Loucy (cell line): ENCODE measurements at regions not wholly inside any gene's neighbourhood (a gene's known extent, or its start where the extent isn't known, plus 50 kb on each side); places are given as distances from the start of the nearest gene placed in this dataset.

ENCODE experiments used
- H2AFZ ChIP-seq: fragments of 200-600 bp; sonication (generic); 2 replicates; pipeline ENCODE4 v1.6.0; 2016; ENCODE audit warnings: antibody characterized with exemption, mild to moderate bottlenecking, low read length, moderate library complexity
- H3F3A ChIP-seq: fragments of 200-600 bp; 2 replicates; pipeline ENCODE4 v1.6.0; 2016; ENCODE audit warnings: antibody characterized with exemption, low read depth, mild to moderate bottlenecking
- H3K27me3 ChIP-seq: fragments of 200-600 bp; sonication (generic); 2 replicates; pipeline ENCODE4 v1.6.1; 2014; ENCODE audit warnings: low read length, mild to moderate bottlenecking; ENCODE audit not compliant: insufficient read depth, poor library complexity, severe bottlenecking
- H3K36me3 ChIP-seq: fragments of 200-600 bp; sonication (generic); 2 replicates; pipeline ENCODE4 v1.6.1; 2016; ENCODE audit warnings: low read length; ENCODE audit not compliant: insufficient read depth
- H3K4me1 ChIP-seq: fragments of 200-600 bp; sonication (generic); 2 replicates; pipeline ENCODE4 v1.5.1; 2014; ENCODE audit warnings: low read length, mild to moderate bottlenecking; ENCODE audit not compliant: insufficient read depth, poor library complexity, severe bottlenecking
- H3K4me2 ChIP-seq: fragments of 200-600 bp; sonication (generic); 2 replicates; pipeline ENCODE4 v1.6.0; 2014; ENCODE audit warnings: antibody characterized with exemption, low read length, low read depth, mild to moderate bottlenecking; ENCODE audit not compliant: poor library complexity, severe bottlenecking
- H3K4me3 ChIP-seq: fragments of 200-600 bp; sonication (generic); 2 replicates; pipeline ENCODE4 v1.5.1; 2014; ENCODE audit warnings: low read length, mild to moderate bottlenecking, mixed read lengths; ENCODE audit not compliant: poor library complexity, severe bottlenecking
- H3K79me2 ChIP-seq: fragments of 200-600 bp; sonication (generic); 2 replicates; pipeline ENCODE4 v1.6.1; 2014; ENCODE audit warnings: low read length; ENCODE audit not compliant: insufficient read depth
- H3K9ac ChIP-seq: fragments of 200-600 bp; sonication (generic); 2 replicates; pipeline ENCODE4 v1.6.0; 2014; ENCODE audit warnings: mild to moderate bottlenecking, low read depth, low read length, moderate library complexity; ENCODE audit not compliant: poor library complexity, severe bottlenecking
- H3K9me2 ChIP-seq: fragments of 200-600 bp; sonication (generic); replicated peaks from 2 replicates; pipeline ENCODE4 v1.6.1; 2016; ENCODE audit warnings: low read depth, low read length, mixed read lengths
- H3K9me3 ChIP-seq: fragments of 200-600 bp; sonication (generic); 2 replicates; pipeline ENCODE4 v1.6.1; 2014; ENCODE audit warnings: mild to moderate bottlenecking, antibody characterized with exemption, low read length, low read depth; ENCODE audit not compliant: insufficient read depth
- H4K20me1 ChIP-seq: fragments of 200-600 bp; sonication (generic); 2 replicates; pipeline ENCODE4 v1.6.0; 2014; ENCODE audit warnings: antibody characterized with exemption, low read length, mild to moderate bottlenecking; ENCODE audit not compliant: insufficient read depth, poor library complexity, severe bottlenecking
- EZH2phosphoT487 ChIP-seq: fragments of 200-600 bp; IDR thresholded peaks from 2 replicates; pipeline ENCODE4 v1.6.1; 2018; ENCODE audit warnings: antibody characterized with exemption, mild to moderate bottlenecking, moderate library complexity, borderline replicate concordance
- TF ChIP-seq, protein P1 (sequence below): fragments of 200-600 bp; sonication (generic); conservative IDR thresholded peaks from 2 replicates; pipeline ENCODE4 v1.5.1; 2014; ENCODE audit warnings: mild to moderate bottlenecking, antibody characterized with exemption, low read length

GRCh38 chr2:60371219-60371618 is 182.2 kb downstream of the BCL11A start:
- Histone ChIP-seq H3K36me3 (no peaks in the 10 kb centered on the region), H3K27me3 (no peaks in the 10 kb centered on the region), H3K9me3 (no peaks in the 10 kb centered on the region), H3F3A (no peaks in the 10 kb centered on the region), H3K4me3 (no peak overlapping the region), H3K79me2 (no peaks in the 10 kb centered on the region), H3K4me2 (no peak overlapping the region), H3K4me1 (no peaks in the 10 kb centered on the region), H2AFZ (no peak overlapping the region), H4K20me1 (no peaks in the 10 kb centered on the region), H3K9me2 (no peaks in the 10 kb centered on the region), H3K9ac (no peak overlapping the region)
- TF ChIP-seq EZH2phosphoT487: no peak
- TF ChIP-seq, protein P1, sequence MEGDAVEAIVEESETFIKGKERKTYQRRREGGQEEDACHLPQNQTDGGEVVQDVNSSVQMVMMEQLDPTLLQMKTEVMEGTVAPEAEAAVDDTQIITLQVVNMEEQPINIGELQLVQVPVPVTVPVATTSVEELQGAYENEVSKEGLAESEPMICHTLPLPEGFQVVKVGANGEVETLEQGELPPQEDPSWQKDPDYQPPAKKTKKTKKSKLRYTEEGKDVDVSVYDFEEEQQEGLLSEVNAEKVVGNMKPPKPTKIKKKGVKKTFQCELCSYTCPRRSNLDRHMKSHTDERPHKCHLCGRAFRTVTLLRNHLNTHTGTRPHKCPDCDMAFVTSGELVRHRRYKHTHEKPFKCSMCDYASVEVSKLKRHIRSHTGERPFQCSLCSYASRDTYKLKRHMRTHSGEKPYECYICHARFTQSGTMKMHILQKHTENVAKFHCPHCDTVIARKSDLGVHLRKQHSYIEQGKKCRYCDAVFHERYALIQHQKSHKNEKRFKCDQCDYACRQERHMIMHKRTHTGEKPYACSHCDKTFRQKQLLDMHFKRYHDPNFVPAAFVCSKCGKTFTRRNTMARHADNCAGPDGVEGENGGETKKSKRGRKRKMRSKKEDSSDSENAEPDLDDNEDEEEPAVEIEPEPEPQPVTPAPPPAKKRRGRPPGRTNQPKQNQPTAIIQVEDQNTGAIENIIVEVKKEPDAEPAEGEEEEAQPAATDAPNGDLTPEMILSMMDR: no peak

GRCh38 chr2:60370814-60371213 is 182.6 kb downstream of the BCL11A start:
- no peak overlapping the region for H2AFZ ChIP-seq
- TF ChIP-seq EZH2phosphoT487: no peak

GRCh38 chr2:60368456-60368855 is 185.0 kb downstream of the BCL11A start:
- no peak for TF ChIP-seq EZH2phosphoT487
- TF ChIP-seq, protein P1: no peak
- no peaks in the 10 kb centered on the region for H3K9me3 ChIP-seq
- H2AFZ ChIP-seq: no peak overlapping the region
- no peaks in the 10 kb centered on the region for H3K79me2 ChIP-seq
- no peak overlapping the region for H3K9ac ChIP-seq
- no peaks in the 10 kb centered on the region for H4K20me1 ChIP-seq
- no peak overlapping the region for H3K4me3 ChIP-seq
- H3K9me2 ChIP-seq: no peaks in the 10 kb centered on the region
- H3K4me1 ChIP-seq: no peaks in the 10 kb centered on the region
- H3F3A ChIP-seq: no peaks in the 10 kb centered on the region
- no peaks in the 10 kb centered on the region for H3K27me3 ChIP-seq
- no peak overlapping the region for H3K4me2 ChIP-seq
- H3K36me3 ChIP-seq: no peaks in the 10 kb centered on the region

More at GRCh38 chr2:60370814-60371213, 182.6 kb downstream of the BCL11A start:
- no peak overlapping the region for H3K4me2 ChIP-seq
- no peaks in the 10 kb centered on the region for H3K27me3 ChIP-seq
- H3K9me3 ChIP-seq: no peaks in the 10 kb centered on the region
- no peaks in the 10 kb centered on the region for H3K36me3 ChIP-seq
- H4K20me1 ChIP-seq: no peaks in the 10 kb centered on the region
- H3F3A ChIP-seq: no peaks in the 10 kb centered on the region
- no peak overlapping the region for H3K4me3 ChIP-seq
- H3K79me2 ChIP-seq: no peaks in the 10 kb centered on the region
- H3K4me1 ChIP-seq: no peaks in the 10 kb centered on the region
- H3K9me2 ChIP-seq: no peaks in the 10 kb centered on the region
- no peak overlapping the region for H3K9ac ChIP-seq

DNA sequence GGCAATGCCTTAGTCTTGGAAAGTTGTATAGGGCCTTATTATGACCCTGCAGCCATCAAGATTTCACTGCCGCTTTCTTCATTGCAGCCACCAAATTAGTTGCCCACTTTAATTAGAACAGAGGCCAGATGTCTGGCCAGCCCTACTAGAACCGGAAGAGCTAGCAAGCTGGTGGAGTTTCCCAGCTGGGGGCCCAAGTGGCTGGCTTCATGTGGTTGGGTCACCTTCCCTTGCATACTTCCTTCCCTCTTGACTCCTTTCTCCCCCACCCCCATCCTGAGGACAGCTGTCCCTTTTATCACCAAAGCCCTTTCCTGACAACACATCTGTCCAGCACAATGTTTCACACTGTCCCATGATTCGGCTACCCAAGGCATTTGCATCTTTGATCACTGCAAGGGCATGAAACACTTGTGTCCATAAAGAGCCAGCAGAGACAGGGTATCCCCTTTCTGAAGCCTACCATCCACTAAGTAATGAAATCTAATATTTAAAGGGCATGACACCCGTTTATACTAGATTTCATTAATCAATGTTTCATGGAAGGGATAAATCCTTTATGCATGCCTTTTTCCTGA is 187.2 kb downstream of the BCL11A start:
- H3K4me3 ChIP-seq: no peak overlapping the region
- no peaks in the 10 kb centered on the region for H3K9me3 ChIP-seq
- H3K79me2 ChIP-seq: no peaks in the 10 kb centered on the region
- H3K4me1 ChIP-seq: no peaks in the 10 kb centered on the region
- H4K20me1 ChIP-seq: no peaks in the 10 kb centered on the region
- no peaks in the 10 kb centered on the region for H3K36me3 ChIP-seq
- no peak overlapping the region for H3K4me2 ChIP-seq
- no peak overlapping the region for H2AFZ ChIP-seq
- TF ChIP-seq, protein P1: no peak
- TF ChIP-seq EZH2phosphoT487: no peak
- no peaks in the 10 kb centered on the region for H3K27me3 ChIP-seq
- no peaks in the 10 kb centered on the region for H3K9me2 ChIP-seq
- H3K9ac ChIP-seq: no peak overlapping the region
- H3F3A ChIP-seq: no peaks in the 10 kb centered on the region
